ENCODE measurements at regions not wholly inside any gene's neighbourhood (a gene's known extent, or its start where the extent isn't known, plus 50 kb on each side); places are given as distances from the start of the nearest gene placed in this dataset.

DNA sequence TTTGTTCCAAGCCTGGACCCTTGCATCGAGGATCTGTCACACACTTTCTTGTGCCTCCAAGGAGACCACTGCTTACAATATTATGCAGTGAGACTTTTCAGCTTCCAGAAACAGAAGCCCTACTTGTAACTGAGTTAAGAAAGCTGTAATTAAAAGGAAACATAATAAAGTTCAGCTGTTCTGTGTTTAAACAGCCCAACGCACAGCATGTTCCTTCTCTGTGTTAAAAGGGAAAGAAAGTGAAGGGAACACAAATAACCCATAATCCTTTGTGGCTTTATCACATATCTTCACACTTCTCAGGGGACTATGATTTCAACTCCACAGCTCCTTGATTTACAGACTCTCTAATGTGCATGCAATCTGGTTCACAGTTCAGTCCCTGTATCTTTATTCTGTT is 200.3 kb upstream of the MTNR1B start:
- no peak overlapping the region for H3K4me3 ChIP-seq (replicated peaks; ENCODE audit: low read depth, low read length)
- no peaks in the 10 kb centered on the region for H3K36me3 ChIP-seq (ENCODE audit: control insufficient read depth, insufficient read depth, low read length)
- TF ChIP-seq, protein P1, sequence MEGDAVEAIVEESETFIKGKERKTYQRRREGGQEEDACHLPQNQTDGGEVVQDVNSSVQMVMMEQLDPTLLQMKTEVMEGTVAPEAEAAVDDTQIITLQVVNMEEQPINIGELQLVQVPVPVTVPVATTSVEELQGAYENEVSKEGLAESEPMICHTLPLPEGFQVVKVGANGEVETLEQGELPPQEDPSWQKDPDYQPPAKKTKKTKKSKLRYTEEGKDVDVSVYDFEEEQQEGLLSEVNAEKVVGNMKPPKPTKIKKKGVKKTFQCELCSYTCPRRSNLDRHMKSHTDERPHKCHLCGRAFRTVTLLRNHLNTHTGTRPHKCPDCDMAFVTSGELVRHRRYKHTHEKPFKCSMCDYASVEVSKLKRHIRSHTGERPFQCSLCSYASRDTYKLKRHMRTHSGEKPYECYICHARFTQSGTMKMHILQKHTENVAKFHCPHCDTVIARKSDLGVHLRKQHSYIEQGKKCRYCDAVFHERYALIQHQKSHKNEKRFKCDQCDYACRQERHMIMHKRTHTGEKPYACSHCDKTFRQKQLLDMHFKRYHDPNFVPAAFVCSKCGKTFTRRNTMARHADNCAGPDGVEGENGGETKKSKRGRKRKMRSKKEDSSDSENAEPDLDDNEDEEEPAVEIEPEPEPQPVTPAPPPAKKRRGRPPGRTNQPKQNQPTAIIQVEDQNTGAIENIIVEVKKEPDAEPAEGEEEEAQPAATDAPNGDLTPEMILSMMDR (IDR thresholded peaks at IDR 0.05; ENCODE audit: insufficient read depth, low read length, poor library complexity, severe bottlenecking) = no peak
- no peaks in the 10 kb centered on the region for H3K27me3 ChIP-seq (replicated peaks; ENCODE audit: control insufficient read depth, insufficient read depth, low read length)
- no peak for DNase-seq (ENCODE audit: extremely low read depth, insufficient read length)

DNA sequence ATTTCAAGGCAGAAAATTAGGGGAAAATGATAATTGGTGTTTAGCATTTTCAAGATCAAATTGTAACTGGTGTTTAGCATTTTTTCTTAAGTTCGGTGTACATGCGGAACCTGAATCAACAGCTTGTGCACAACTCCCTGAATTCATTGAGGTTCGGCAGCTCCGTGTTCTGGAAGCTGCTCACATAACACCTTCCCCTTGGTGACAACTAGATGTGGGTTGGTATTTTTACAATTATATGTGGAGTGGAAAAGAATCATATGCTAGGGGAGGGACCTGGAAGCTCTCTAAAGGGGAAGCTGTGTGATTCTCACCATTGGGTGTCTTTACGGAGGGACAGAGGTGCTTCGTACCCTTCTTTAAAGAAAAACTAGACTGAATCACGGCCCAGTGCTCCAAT is 199.0 kb upstream of the MTNR1B start:
- TF ChIP-seq, protein P1 (IDR thresholded peaks at IDR 0.05; ENCODE audit: insufficient read depth, low read length, poor library complexity, severe bottlenecking) = no peak
- DNase-seq (ENCODE audit: extremely low read depth, insufficient read length) = no peak
- H3K36me3 ChIP-seq (ENCODE audit: control insufficient read depth, insufficient read depth, low read length) = no peaks in the 10 kb centered on the region
- no peak overlapping the region for H3K4me3 ChIP-seq (replicated peaks; ENCODE audit: low read depth, low read length)
- H3K27me3 ChIP-seq (replicated peaks; ENCODE audit: control insufficient read depth, insufficient read depth, low read length) = no peaks in the 10 kb centered on the region

GRCh38 chr11:92770981-92771380 is 198.5 kb upstream of the MTNR1B start:
- Histone ChIP-seq H3K27me3 (replicated peaks; ENCODE audit: control insufficient read depth, insufficient read depth, low read length) (no peaks in the 10 kb centered on the region), H3K36me3 (ENCODE audit: control insufficient read depth, insufficient read depth, low read length) (no peaks in the 10 kb centered on the region), H3K4me3 (replicated peaks; ENCODE audit: low read depth, low read length) (no peak overlapping the region)
- TF ChIP-seq, protein P1 (IDR thresholded peaks at IDR 0.05; ENCODE audit: insufficient read depth, low read length, poor library complexity, severe bottlenecking) = no peak
- DNase-seq (ENCODE audit: extremely low read depth, insufficient read length) = no peak

- H3K36me3 ChIP-seq (ENCODE audit: control insufficient read depth, insufficient read depth, low read length) = no peaks in the 10 kb centered on the region
- TF ChIP-seq, protein P1 (IDR thresholded peaks at IDR 0.05; ENCODE audit: insufficient read depth, low read length, poor library complexity, severe bottlenecking) = no peak
- H3K4me3 ChIP-seq (replicated peaks; ENCODE audit: low read depth, low read length) = no peak overlapping the region
- H3K27me3 ChIP-seq (replicated peaks; ENCODE audit: control insufficient read depth, insufficient read depth, low read length) = no peaks in the 10 kb centered on the region
- DNase-seq (ENCODE audit: extremely low read depth, insufficient read length) = no peak
Observed at GRCh38 chr11:92771701-92772100, 197.8 kb upstream of the MTNR1B start.

GRCh38 chr11:92775003-92775676 is 194.3 kb upstream of the MTNR1B start:
- peak; percentile 1 for DNase-seq (ENCODE audit: extremely low read depth, insufficient read length)
- TF ChIP-seq, protein P1 (IDR thresholded peaks at IDR 0.05; ENCODE audit: insufficient read depth, low read length, poor library complexity, severe bottlenecking) = no peak
- Histone ChIP-seq H3K27me3 (replicated peaks; ENCODE audit: control insufficient read depth, insufficient read depth, low read length) (no peaks in the 10 kb centered on the region), H3K4me3 (replicated peaks; ENCODE audit: low read depth, low read length) (no peak overlapping the region), H3K36me3 (ENCODE audit: control insufficient read depth, insufficient read depth, low read length) (no peaks in the 10 kb centered on the region)

- TF ChIP-seq, protein P1 (IDR thresholded peaks at IDR 0.05; ENCODE audit: insufficient read depth, low read length, poor library complexity, severe bottlenecking) = no peak
- no peak for DNase-seq (ENCODE audit: extremely low read depth, insufficient read length)
- H3K4me3 ChIP-seq (replicated peaks; ENCODE audit: low read depth, low read length) = no peak overlapping the region
- H3K27me3 ChIP-seq (replicated peaks; ENCODE audit: control insufficient read depth, insufficient read depth, low read length) = no peaks in the 10 kb centered on the region
- H3K36me3 ChIP-seq (ENCODE audit: control insufficient read depth, insufficient read depth, low read length) = no peaks in the 10 kb centered on the region
Observed at GRCh38 chr11:92776676-92777075, 192.8 kb upstream of the MTNR1B start.
